Activated T-cell treated with anti-CD3 and anti-CD28 coated beads for 48 hours (primary cell): ENCODE measurements at regions not wholly inside any gene's neighbourhood (a gene's known extent, or its start where the extent isn't known, plus 50 kb on each side); places are given as distances from the start of the nearest gene placed in this dataset.
"Not testable (repeated sequence)": the region's sequence is repeated elsewhere in the genome, so short reads cannot be mapped to it uniquely, and the experiment has no call there.

Experiments used
- DNase-seq: peaks from one replicate; pipeline ENCODE4 v3.0.0-alpha.2; 2020; ENCODE audit warnings: low read depth

GRCh38 chr1:194693244-194693643 is 1506.8 kb upstream of the B3GALT2 start:
- no peak for DNase-seq

GRCh38 chr1:194684636-194685035 is 1498.2 kb upstream of the B3GALT2 start:
- no peak for DNase-seq

GRCh38 chr1:194658090-194658439 is 1471.7 kb upstream of the B3GALT2 start:
- DNase-seq = no peak

- no peak for DNase-seq
These were observed 1468.5 kb upstream of the B3GALT2 start for GRCh38 chr1:194654956-194655355.

GRCh38 chr1:194653385-194653784 is 1467.0 kb upstream of the B3GALT2 start:
- no peak for DNase-seq

GRCh38 chr1:194647118-194647517 is 1460.7 kb upstream of the B3GALT2 start:
- no peak for DNase-seq

- DNase-seq = no peak
These were observed 1458.1 kb upstream of the B3GALT2 start for GRCh38 chr1:194644528-194644927.

- no peak for DNase-seq
These were observed 1453.9 kb upstream of the B3GALT2 start for GRCh38 chr1:194640322-194640721.

GRCh38 chr1:194629011-194629410 is 1442.6 kb upstream of the B3GALT2 start:
- DNase-seq = no peak

GRCh38 chr1:194624833-194625232 is 1438.4 kb upstream of the B3GALT2 start:
- DNase-seq = no peak

DNA sequence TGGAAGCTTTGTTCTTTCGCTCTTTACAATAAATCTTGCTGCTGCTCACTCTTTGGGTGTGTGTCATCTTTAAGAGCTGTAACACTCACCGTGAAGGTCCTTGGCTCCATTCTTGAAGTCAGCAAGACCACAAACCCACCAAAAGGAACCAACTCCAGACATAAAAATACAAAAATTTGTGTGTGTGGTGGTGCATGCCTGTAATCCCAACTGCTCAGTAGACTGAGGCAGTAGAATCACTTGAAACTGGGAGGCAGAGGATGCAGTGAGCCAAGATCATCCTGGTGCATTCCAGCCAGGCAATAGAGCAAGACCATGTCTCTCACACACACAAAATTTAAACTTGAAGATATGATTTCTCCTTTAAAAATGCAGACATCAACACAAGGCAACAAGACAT is 1431.7 kb upstream of the B3GALT2 start:
- DNase-seq = no peak

DNA sequence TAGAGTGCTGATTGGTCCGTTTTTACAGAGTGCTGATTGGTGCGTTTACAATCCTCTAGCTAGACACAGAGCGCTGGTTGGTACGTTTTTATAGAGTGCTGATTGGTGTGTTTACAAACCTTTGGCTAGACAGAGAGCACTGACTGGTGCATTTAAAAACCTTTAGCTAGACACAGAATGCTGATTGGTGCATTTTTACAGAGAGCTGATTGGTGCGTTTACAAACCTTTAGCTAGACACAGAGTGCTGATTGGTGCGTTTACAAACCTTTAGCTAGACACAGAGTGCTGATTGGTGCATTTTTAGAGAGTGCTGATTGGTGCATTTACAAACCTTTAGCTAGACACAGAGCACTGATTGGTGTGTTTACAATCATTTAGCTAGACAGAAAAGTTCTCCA is 1430.9 kb upstream of the B3GALT2 start:
- DNase-seq = not testable (repeated sequence)

GRCh38 chr1:194616835-194617234 is 1430.4 kb upstream of the B3GALT2 start:
- no peak for DNase-seq

DNA sequence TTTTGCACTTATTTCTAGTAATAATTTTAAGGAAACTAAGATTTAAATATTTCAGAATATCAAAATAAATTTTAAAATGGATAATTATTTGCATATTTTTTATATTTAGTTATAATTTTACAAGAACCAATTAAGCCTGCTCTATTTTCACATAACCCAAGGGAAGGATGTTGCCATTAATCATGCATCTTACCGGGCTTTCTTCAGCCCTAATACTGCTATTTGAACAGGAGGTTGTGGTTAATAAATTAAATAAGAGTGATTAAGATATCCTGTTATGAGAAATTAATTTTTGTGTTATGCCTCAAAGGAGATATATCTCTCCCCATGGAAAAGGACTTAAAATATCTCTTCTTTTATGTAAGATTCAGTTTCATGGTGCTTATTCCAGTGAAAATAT is 1415.8 kb upstream of the B3GALT2 start:
- DNase-seq = no peak

DNA sequence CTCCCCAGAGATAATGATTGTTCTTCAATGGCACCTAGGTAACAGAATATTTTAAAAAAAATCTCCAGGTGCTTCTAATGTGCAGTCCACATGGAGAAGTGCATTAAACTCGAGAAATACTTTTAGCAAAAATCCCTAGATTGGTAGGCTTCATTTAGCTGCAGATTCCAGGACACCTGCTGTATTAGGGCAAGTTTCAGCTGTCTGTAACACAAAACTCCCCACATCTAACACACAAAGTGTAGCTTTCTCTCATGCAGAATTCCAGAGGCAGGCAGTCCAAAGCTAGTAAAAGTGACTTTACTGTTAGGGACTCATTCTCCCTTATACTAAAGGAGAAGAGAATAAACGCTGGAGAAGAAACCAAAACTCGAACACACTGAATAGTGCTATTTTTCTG is 1414.3 kb upstream of the B3GALT2 start:
- DNase-seq = no peak

DNA sequence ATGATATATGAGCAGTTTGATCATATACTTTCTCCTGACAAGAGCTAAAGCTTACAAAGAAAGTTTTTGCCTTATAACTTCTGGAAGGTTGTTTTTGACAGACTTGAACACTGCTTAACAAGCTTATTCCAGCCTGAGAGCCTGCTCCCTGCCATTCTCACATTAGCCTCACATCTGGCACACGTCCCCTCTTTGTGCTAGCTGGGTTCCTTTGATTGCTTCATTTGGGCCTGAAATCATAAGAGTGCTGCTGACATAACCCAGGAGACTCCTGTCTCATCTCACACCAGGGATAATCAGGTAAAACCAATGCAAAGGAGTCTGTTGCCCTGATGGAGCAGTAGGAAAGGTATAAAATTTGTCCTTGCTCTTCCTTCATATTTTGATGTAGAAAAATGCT is 1411.7 kb upstream of the B3GALT2 start:
- no peak for DNase-seq

DNA sequence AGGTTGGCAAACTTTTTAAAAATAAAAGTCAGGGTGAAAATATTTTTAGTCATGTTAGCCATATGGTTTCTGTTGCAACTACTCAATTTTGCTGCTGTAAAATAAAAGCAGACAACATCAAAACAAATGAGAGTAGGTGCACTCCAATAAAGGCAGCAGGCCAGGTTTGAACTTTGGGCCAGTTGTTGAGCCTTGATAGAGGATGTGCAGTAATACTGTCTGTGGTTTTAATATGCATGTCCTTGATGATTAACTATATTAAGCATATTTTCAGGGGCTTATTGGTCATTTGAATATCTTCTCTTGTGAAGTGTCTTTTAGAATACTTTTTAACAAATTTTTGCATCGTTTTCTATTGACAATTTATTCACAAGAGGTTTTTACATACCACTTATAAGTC is 1399.9 kb upstream of the B3GALT2 start:
- no peak for DNase-seq

DNA sequence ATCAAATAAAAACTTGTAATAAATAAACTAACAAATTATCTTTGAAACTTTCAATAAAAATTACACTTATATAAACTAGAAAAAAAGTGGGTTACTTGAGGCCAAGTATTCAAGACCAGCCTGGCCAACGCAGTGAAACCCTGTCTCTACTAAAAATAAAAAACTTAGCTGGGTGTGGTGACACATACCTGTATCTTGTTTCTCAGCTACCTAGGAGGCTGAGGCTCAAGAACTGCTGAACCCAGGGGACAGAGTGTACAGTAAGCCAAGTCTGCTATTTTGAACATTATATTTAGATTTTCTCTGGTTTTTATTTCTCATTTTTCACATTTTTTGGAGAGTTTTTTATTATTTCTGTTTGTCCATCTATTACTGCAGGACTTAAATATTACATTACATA is 1397.6 kb upstream of the B3GALT2 start:
- DNase-seq = no peak

DNA sequence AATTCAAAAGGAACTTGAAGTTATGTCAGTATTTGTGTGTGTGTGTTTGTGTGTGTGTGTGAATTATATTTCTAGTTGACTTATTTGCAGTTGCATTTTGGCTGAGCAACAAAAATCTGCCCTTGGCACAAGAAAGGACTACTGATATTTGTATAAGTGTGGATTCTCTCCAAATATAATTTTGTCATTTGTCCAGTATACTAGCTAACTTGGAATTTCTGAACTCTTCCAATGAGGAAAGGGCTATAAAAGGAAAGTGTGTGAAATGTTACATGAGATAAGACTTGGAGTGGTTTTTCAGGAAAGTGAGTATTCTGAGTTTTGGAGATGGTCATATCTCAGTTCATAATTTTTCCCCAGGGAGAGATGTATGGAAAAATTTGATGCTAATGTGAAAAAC is 1384.1 kb upstream of the B3GALT2 start:
- no peak for DNase-seq

GRCh38 chr1:194568610-194569009 is 1382.2 kb upstream of the B3GALT2 start:
- DNase-seq = no peak

- no peak for DNase-seq
These were observed 1361.7 kb upstream of the B3GALT2 start for GRCh38 chr1:194548071-194548470.

- DNase-seq = no peak
These were observed 1357.6 kb upstream of the B3GALT2 start for GRCh38 chr1:194544012-194544411.

DNA sequence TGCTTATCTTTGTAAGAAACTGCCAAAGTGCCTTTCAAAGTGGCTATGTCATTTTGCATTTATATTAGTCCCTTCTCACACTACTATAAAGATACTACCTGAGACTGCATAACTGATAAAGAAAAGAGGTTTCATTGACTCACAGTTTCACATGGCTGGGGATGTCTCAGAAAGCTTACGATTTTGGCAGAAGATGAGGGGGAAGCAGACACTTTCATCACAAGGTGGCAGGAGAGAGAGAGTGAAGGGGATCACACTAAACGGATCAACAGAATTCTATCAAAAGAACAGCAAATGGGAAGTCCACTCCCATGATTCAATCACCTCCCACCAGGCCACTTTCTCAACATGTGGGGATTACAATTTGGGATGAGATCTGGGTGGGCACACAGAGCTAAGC is 1352.0 kb upstream of the B3GALT2 start:
- DNase-seq = no peak

DNA sequence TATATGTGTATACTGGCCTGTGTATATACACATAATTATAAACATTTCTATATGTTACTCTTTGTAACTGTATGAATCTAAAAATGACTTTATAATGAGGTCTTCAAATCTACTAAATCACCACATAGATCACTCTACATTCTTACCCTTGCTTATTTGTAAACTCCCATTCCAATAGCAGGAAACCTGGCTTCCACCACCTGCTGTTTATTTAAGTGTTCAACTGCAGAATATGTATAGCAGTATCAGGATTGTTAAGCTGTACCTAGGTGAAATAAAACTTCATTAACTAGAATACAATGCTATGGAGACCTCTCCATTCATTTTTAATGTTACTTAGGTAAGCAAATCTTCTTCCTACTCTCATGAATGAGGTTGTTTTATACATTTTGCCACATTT is 1351.1 kb upstream of the B3GALT2 start:
- DNase-seq = no peak

DNA sequence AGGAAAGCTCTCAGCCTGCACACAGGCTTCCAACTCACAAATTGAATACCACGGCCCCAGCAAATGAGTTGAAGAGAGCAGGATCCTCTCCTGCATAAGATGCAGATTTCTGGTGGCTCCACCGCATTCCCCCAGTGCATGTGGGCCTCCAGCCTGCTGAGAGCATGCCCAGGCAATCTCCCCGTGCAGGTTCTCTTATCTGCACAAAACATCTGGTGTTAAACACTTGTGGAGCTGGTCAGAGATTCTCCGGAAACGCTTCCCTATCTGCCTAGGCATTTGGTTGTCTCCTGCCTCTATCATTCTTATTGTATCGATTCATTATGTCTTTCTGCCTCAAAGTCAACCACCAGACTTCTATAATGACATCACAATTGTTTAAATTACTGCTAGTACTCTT is 1349.0 kb upstream of the B3GALT2 start:
- DNase-seq = no peak
